Activated B cell treated with CpG ODN at 0.5 μM for 24 hours (primary cell): ENCODE measurements at regions not wholly inside any gene's neighbourhood (a gene's known extent, or its start where the extent isn't known, plus 50 kb on each side); places are given as distances from the start of the nearest gene placed in this dataset.

Experiments
- ATAC-seq: fragments of 200-7000 bp; cut with Tn5 transposase; one replicate; pipeline ENCODE4 v1.10.0; 2021; ENCODE audit warnings: low read depth, mild to moderate bottlenecking, moderate library complexity
- CTCF ChIA-PET: fragments of 350-600 bp; sonication (Branson Sonifier 250); formaldehyde crosslinking; loops from one replicate; lab custom pipeline; 2021; ENCODE audit warnings: antibody characterized with exemption; lab: Charles Lee
- POLR2A ChIA-PET: fragments of 350-600 bp; sonication (Branson Sonifier 250); formaldehyde crosslinking; loops from one replicate; lab custom pipeline; 2021; ENCODE audit warnings: antibody characterized with exemption; lab: Charles Lee
- DNase-seq: peaks from one replicate; pipeline ENCODE4 v3.0.0; 2022
- H3K27ac Mint-ChIP-seq: one replicate; pipeline ENCODE4 v1.8.0; 2020; ENCODE audit warnings: mixed read lengths
- H3K27me3 Mint-ChIP-seq: one replicate; pipeline ENCODE4 v1.8.0; 2021; ENCODE audit warnings: mixed read lengths
- H3K36me3 Mint-ChIP-seq: one replicate; pipeline ENCODE4 v1.8.0; 2021; ENCODE audit warnings: low read depth, mixed read lengths
- H3K4me1 Mint-ChIP-seq: one replicate; pipeline ENCODE4 v1.8.0; 2021; ENCODE audit warnings: mixed read lengths
- H3K4me3 Mint-ChIP-seq: one replicate; pipeline ENCODE4 v1.8.0; 2020; ENCODE audit warnings: mild to moderate bottlenecking, mixed read lengths
- H3K9me3 Mint-ChIP-seq: one replicate; pipeline ENCODE4 v1.8.0; 2020; ENCODE audit warnings: mixed read lengths
- CTCF ChIP-seq: fragments of 200-600 bp; IDR thresholded peaks from one replicate; pipeline ENCODE4 v1.8.0; 2022; ENCODE audit warnings: antibody characterized with exemption, mild to moderate bottlenecking
- intact Hi-C: fragments of 100-400 bp; cut with micrococcal nuclease; formaldehyde crosslinking; loops from one replicate; pipeline ENCODE4 v1.15.1; 2024

GRCh38 chr5:167915237-167915636 is 376.2 kb upstream of the WWC1 start:
- Mint-ChIP-seq H3K36me3 (no peaks in the 10 kb centered on the region), H3K27me3 (no peaks in the 10 kb centered on the region), H3K4me3 (no peak overlapping the region), H3K9me3 (peaks cover 2% of the 10 kb centered on the region), H3K4me1 (no peaks in the 10 kb centered on the region), H3K27ac (no peak overlapping the region)
- intact Hi-C loops = no loop called here
- ChIA-PET CTCF (no interaction called here), POLR2A (no interaction called here)
- DNase-seq = no peak
- no peak for ATAC-seq
- TF ChIP-seq CTCF = no peak

GRCh38 chr5:167916261-167916691 is 375.2 kb upstream of the WWC1 start:
- intact Hi-C loops = no loop called here
- Mint-ChIP-seq H3K27ac (no peak overlapping the region), H3K9me3 (peaks cover 2% of the 10 kb centered on the region), H3K36me3 (no peaks in the 10 kb centered on the region), H3K4me3 (no peak overlapping the region), H3K4me1 (no peaks in the 10 kb centered on the region), H3K27me3 (no peaks in the 10 kb centered on the region)
- ChIA-PET CTCF (no interaction called here), POLR2A (no interaction called here)
- TF ChIP-seq CTCF = no peak
- no peak for DNase-seq
- no peak for ATAC-seq

- Mint-ChIP-seq H3K36me3 (no peaks in the 10 kb centered on the region), H3K4me3 (no peak overlapping the region), H3K4me1 (no peaks in the 10 kb centered on the region), H3K27me3 (no peaks in the 10 kb centered on the region), H3K9me3 (peaks cover 2% of the 10 kb centered on the region), H3K27ac (no peak overlapping the region)
- intact Hi-C loops = no loop called here
- ATAC-seq (no peak), DNase-seq (no peak)
- ChIA-PET POLR2A (no interaction called here), CTCF (no interaction called here)
- TF ChIP-seq CTCF = no peak
These were observed 374.7 kb upstream of the WWC1 start for GRCh38 chr5:167916706-167917105.

- intact Hi-C loops = no loop called here
- no peaks in the 10 kb centered on the region for H3K4me1 Mint-ChIP-seq
- H3K4me3 Mint-ChIP-seq = no peak overlapping the region
- H3K27me3 Mint-ChIP-seq = no peaks in the 10 kb centered on the region
- ChIA-PET POLR2A (no interaction called here), CTCF (no interaction called here)
- peaks cover 2% of the 10 kb centered on the region for H3K9me3 Mint-ChIP-seq
- DNase-seq (no peak), ATAC-seq (no peak)
- no peaks in the 10 kb centered on the region for H3K36me3 Mint-ChIP-seq
- no peak for TF ChIP-seq CTCF
- H3K27ac Mint-ChIP-seq = no peak overlapping the region
These were observed 373.1 kb upstream of the WWC1 start for GRCh38 chr5:167918184-167918812.

- TF ChIP-seq CTCF = no peak
- H3K4me1 Mint-ChIP-seq = no peaks in the 10 kb centered on the region
- H3K27ac Mint-ChIP-seq = no peak overlapping the region
- CTCF ChIA-PET = no interaction called here
- ATAC-seq (no peak), DNase-seq (no peak)
- POLR2A ChIA-PET = no interaction called here
- intact Hi-C loops = no loop called here
- H3K9me3 Mint-ChIP-seq = peaks cover 2% of the 10 kb centered on the region
- H3K27me3 Mint-ChIP-seq = no peaks in the 10 kb centered on the region
- no peak overlapping the region for H3K4me3 Mint-ChIP-seq
- H3K36me3 Mint-ChIP-seq = no peaks in the 10 kb centered on the region
These were observed 372.5 kb upstream of the WWC1 start for GRCh38 chr5:167918813-167919483.
